A549 (cell line): ENCODE measurements at regions not wholly inside any gene's neighbourhood (a gene's known extent, or its start where the extent isn't known, plus 50 kb on each side); places are given as distances from the start of the nearest gene placed in this dataset.

ENCODE experiments used
- CHD2 ChIP-seq: fragments of 150-350 bp; IDR thresholded peaks from 2 replicates; pipeline ENCODE4 v1.6.1; 2014; ENCODE audit warnings: low read length; ENCODE audit not compliant: partially characterized antibody
- CHD4 ChIP-seq: fragments of 200-600 bp; sonication (generic); IDR thresholded peaks from 2 replicates; pipeline ENCODE4 v1.6.1; 2016; ENCODE audit warnings: antibody characterized with exemption, mild to moderate bottlenecking, borderline replicate concordance
- CTCF ChIP-seq: fragments of >200 bp; sonication (Bioruptor Twin); formaldehyde crosslinking; IDR thresholded peaks from 3 replicates; pipeline ENCODE4 v1.5.1; 2016
- POLR2A ChIP-seq: IDR thresholded peaks from 2 replicates; pipeline ENCODE4 v1.6.1; 2012; ENCODE audit warnings: mild to moderate bottlenecking, low read length
- POLR2AphosphoS2 ChIP-seq: conservative IDR thresholded peaks from 2 replicates; pipeline ENCODE4 v1.6.1; 2012; ENCODE audit warnings: low read length, improper control_type of control experiment, inconsistent platforms
- REST ChIP-seq: fragments of 200-600 bp; sonication (generic); IDR thresholded peaks from 2 replicates; pipeline ENCODE4 v1.6.1; 2016; ENCODE audit warnings: antibody characterized with exemption, mild to moderate bottlenecking, moderate library complexity
- SMC3 ChIP-seq: fragments of >200 bp; sonication (Bioruptor Twin); formaldehyde crosslinking; IDR thresholded peaks from 3 replicates; pipeline ENCODE4 v1.6.1; 2018; ENCODE audit warnings: inconsistent platforms
- SREBF2 ChIP-seq: fragments of 450-650 bp; IDR thresholded peaks from 2 replicates; pipeline ENCODE4 v1.6.1; 2014; ENCODE audit warnings: mild to moderate bottlenecking, moderate library complexity
- ZFP36 ChIP-seq: fragments of 450-650 bp; IDR thresholded peaks from 2 replicates; pipeline ENCODE4 v1.6.1; 2014; ENCODE audit warnings: borderline replicate concordance; ENCODE audit not compliant: partially characterized antibody

- TF ChIP-seq POLR2AphosphoS2 (no peak), CHD4 (no peak), CTCF (no peak), REST (no peak), ZFP36 (no peak), SMC3 (no peak), CHD2 (no peak), POLR2A (no peak), SREBF2 (no peak)
Observed at GRCh38 chr13:31046711-31047279, 114.3 kb downstream of the TEX26 start.
